ENCODE measurements at regions not wholly inside any gene's neighbourhood (a gene's known extent, or its start where the extent isn't known, plus 50 kb on each side); places are given as distances from the start of the nearest gene placed in this dataset.

GRCh38 chr1:220356981-220357850, 85.0 kb upstream of the RAB3GAP2 start:
- H3K36me3 ChIP-seq (replicated peaks; ENCODE audit: control insufficient read depth, insufficient read depth, low read length), result no peaks in the 10 kb centered on the region
- no peak overlapping the region for H3K4me3 ChIP-seq (ENCODE audit: insufficient read depth, low read depth, low read length)
- H3K27me3 ChIP-seq (ENCODE audit: control insufficient read depth, insufficient read depth, low read length), result no peaks in the 10 kb centered on the region
- no peak for DNase-seq

- peak; percentile 46 for DNase-seq
- no peaks in the 10 kb centered on the region for H3K36me3 ChIP-seq (replicated peaks; ENCODE audit: control insufficient read depth, insufficient read depth, low read length)
- H3K4me3 ChIP-seq (ENCODE audit: insufficient read depth, low read depth, low read length), result no peak overlapping the region
- no peaks in the 10 kb centered on the region for H3K27me3 ChIP-seq (ENCODE audit: control insufficient read depth, insufficient read depth, low read length)
Measured at GRCh38 chr1:220353229-220354012, 81.2 kb upstream of the RAB3GAP2 start.

GRCh38 chr1:220348211-220348610, 76.0 kb upstream of the RAB3GAP2 start:
- no peak for DNase-seq
- H3K36me3 ChIP-seq (replicated peaks; ENCODE audit: control insufficient read depth, insufficient read depth, low read length), result no peaks in the 10 kb centered on the region

GRCh38 chr1:220347654-220348175, 75.5 kb upstream of the RAB3GAP2 start:
- Histone ChIP-seq H3K27me3 (ENCODE audit: control insufficient read depth, insufficient read depth, low read length) (no peaks in the 10 kb centered on the region; the same call in 1 of the 2 replicates), H3K4me3 (ENCODE audit: insufficient read depth, low read depth, low read length) (no peak overlapping the region), H3K36me3 (replicated peaks; ENCODE audit: control insufficient read depth, insufficient read depth, low read length) (no peaks in the 10 kb centered on the region)
- DNase-seq, result no peak

More at GRCh38 chr1:220348211-220348610, 76.0 kb upstream of the RAB3GAP2 start:
- Histone ChIP-seq H3K4me3 (ENCODE audit: insufficient read depth, low read depth, low read length) (no peak overlapping the region), H3K27me3 (ENCODE audit: control insufficient read depth, insufficient read depth, low read length) (no peaks in the 10 kb centered on the region; the same call in 1 of the 2 replicates)

- DNase-seq, result no peak
- H3K4me3 ChIP-seq (ENCODE audit: insufficient read depth, low read depth, low read length), result no peak overlapping the region
- no peaks in the 10 kb centered on the region; the same call in 1 of the 2 replicates for H3K27me3 ChIP-seq (ENCODE audit: control insufficient read depth, insufficient read depth, low read length)
- no peaks in the 10 kb centered on the region for H3K36me3 ChIP-seq (replicated peaks; ENCODE audit: control insufficient read depth, insufficient read depth, low read length)
Measured at GRCh38 chr1:220344745-220345144, 72.5 kb upstream of the RAB3GAP2 start.

GRCh38 chr1:220342853-220343252, 70.6 kb upstream of the RAB3GAP2 start:
- H3K4me3 ChIP-seq (ENCODE audit: insufficient read depth, low read depth, low read length), result no peak overlapping the region
- H3K27me3 ChIP-seq (ENCODE audit: control insufficient read depth, insufficient read depth, low read length), result no peaks in the 10 kb centered on the region; the same call in 1 of the 2 replicates
- DNase-seq, result no peak
- no peaks in the 10 kb centered on the region for H3K36me3 ChIP-seq (replicated peaks; ENCODE audit: control insufficient read depth, insufficient read depth, low read length)

- DNase-seq, result no peak
- Histone ChIP-seq H3K27me3 (ENCODE audit: control insufficient read depth, insufficient read depth, low read length) (no peaks in the 10 kb centered on the region), H3K4me3 (ENCODE audit: insufficient read depth, low read depth, low read length) (no peak overlapping the region), H3K36me3 (replicated peaks; ENCODE audit: control insufficient read depth, insufficient read depth, low read length) (no peaks in the 10 kb centered on the region)
Measured at GRCh38 chr1:220341126-220341525, 68.9 kb upstream of the RAB3GAP2 start.

GRCh38 chr1:220339581-220339980, 67.3 kb upstream of the RAB3GAP2 start:
- Histone ChIP-seq H3K36me3 (replicated peaks; ENCODE audit: control insufficient read depth, insufficient read depth, low read length) (no peaks in the 10 kb centered on the region), H3K4me3 (ENCODE audit: insufficient read depth, low read depth, low read length) (no peak overlapping the region), H3K27me3 (ENCODE audit: control insufficient read depth, insufficient read depth, low read length) (no peaks in the 10 kb centered on the region)
- DNase-seq, result no peak

GRCh38 chr1:220338759-220339158, 66.5 kb upstream of the RAB3GAP2 start:
- no peaks in the 10 kb centered on the region for H3K27me3 ChIP-seq (ENCODE audit: control insufficient read depth, insufficient read depth, low read length)
- DNase-seq, result peak; percentile 43
- no peak overlapping the region for H3K4me3 ChIP-seq (ENCODE audit: insufficient read depth, low read depth, low read length)
- H3K36me3 ChIP-seq (replicated peaks; ENCODE audit: control insufficient read depth, insufficient read depth, low read length), result no peaks in the 10 kb centered on the region

- Histone ChIP-seq H3K4me3 (ENCODE audit: insufficient read depth, low read depth, low read length) (no peak overlapping the region), H3K27me3 (ENCODE audit: control insufficient read depth, insufficient read depth, low read length) (no peaks in the 10 kb centered on the region), H3K36me3 (replicated peaks; ENCODE audit: control insufficient read depth, insufficient read depth, low read length) (no peaks in the 10 kb centered on the region)
- no peak for DNase-seq
Measured at GRCh38 chr1:220336391-220337031, 64.3 kb upstream of the RAB3GAP2 start.

GRCh38 chr1:220335668-220336067, 63.4 kb upstream of the RAB3GAP2 start:
- no peaks in the 10 kb centered on the region for H3K27me3 ChIP-seq (ENCODE audit: control insufficient read depth, insufficient read depth, low read length)
- DNase-seq, result no peak
- no peaks in the 10 kb centered on the region for H3K36me3 ChIP-seq (replicated peaks; ENCODE audit: control insufficient read depth, insufficient read depth, low read length)
- no peak overlapping the region for H3K4me3 ChIP-seq (ENCODE audit: insufficient read depth, low read depth, low read length)

GRCh38 chr1:220331318-220331717, 59.1 kb upstream of the RAB3GAP2 start:
- Histone ChIP-seq H3K4me3 (ENCODE audit: insufficient read depth, low read depth, low read length) (no peak overlapping the region), H3K27me3 (ENCODE audit: control insufficient read depth, insufficient read depth, low read length) (no peaks in the 10 kb centered on the region), H3K36me3 (replicated peaks; ENCODE audit: control insufficient read depth, insufficient read depth, low read length) (no peaks in the 10 kb centered on the region)
- DNase-seq, result no peak

GRCh38 chr1:220330265-220330664, 58.0 kb upstream of the RAB3GAP2 start:
- H3K4me3 ChIP-seq (ENCODE audit: insufficient read depth, low read depth, low read length), result no peak overlapping the region
- DNase-seq, result no peak
- H3K36me3 ChIP-seq (replicated peaks; ENCODE audit: control insufficient read depth, insufficient read depth, low read length), result no peaks in the 10 kb centered on the region
- no peaks in the 10 kb centered on the region for H3K27me3 ChIP-seq (ENCODE audit: control insufficient read depth, insufficient read depth, low read length)

- DNase-seq, result no peak
- no peaks in the 10 kb centered on the region for H3K27me3 ChIP-seq (ENCODE audit: control insufficient read depth, insufficient read depth, low read length)
- H3K4me3 ChIP-seq (ENCODE audit: insufficient read depth, low read depth, low read length), result no peak overlapping the region
- no peaks in the 10 kb centered on the region for H3K36me3 ChIP-seq (replicated peaks; ENCODE audit: control insufficient read depth, insufficient read depth, low read length)
Measured at GRCh38 chr1:220327106-220327505, 54.9 kb upstream of the RAB3GAP2 start.

Data from H7 (cell line).